ENCODE measurements at regions not wholly inside any gene's neighbourhood (a gene's known extent, or its start where the extent isn't known, plus 50 kb on each side); places are given as distances from the start of the nearest gene placed in this dataset.
"Not testable (repeated sequence)": the region's sequence is repeated elsewhere in the genome, so short reads cannot be mapped to it uniquely, and the experiment has no call there.

GRCh38 chr2:180707175-180707883 lies 273.1 kb upstream of the UBE2E3 start:
- DNase-seq (no peak), ATAC-seq (no peak)

DNA sequence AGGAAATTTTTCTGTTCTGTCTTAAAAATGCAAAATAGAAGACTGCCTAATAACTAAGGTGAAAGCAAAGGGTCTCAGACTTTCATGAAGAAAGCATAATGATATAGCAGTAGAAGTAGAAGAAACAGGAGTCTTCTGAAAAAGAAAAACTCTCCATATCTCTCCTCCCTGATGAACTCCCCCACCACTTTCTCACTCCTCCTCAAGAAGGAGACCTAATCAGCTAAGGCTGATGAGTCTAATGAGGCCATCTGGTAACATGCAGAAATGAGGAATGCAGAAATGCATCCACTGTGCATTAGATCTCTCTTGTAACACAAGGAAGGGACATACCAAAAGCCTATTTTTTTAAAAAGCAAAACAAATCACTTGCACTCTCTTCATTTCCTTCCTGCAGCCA lies 273.7 kb upstream of the UBE2E3 start:
- ATAC-seq: no peak
- intact Hi-C loops (cut with micrococcal nuclease): no loop called here
- no peak for DNase-seq

More at GRCh38 chr2:180707175-180707883, 273.1 kb upstream of the UBE2E3 start:
- intact Hi-C loops (cut with micrococcal nuclease): no loop called here

DNA sequence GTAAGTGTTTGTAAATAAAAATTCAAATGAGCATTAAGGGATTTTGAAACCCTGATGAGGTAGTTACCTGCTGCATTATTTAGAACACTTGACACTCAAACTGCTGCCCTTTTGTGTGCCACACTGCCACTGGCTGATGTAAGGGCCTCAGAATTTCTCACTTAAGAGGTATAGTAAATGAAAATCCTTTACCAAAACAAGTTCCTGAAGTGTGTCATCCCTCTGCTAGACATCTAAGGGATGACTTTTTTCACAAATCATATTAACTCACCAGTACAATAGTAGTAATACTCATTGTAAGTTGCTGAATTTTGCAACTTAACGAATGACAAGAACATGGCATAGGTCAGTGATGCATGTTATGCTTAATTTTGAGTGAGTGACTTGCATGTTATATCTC lies 274.9 kb upstream of the UBE2E3 start:
- intact Hi-C loops (cut with micrococcal nuclease): no loop called here
- DNase-seq (no peak), ATAC-seq (no peak)

GRCh38 chr2:180705122-180705521 lies 275.3 kb upstream of the UBE2E3 start:
- no peak for DNase-seq
- intact Hi-C loops (cut with micrococcal nuclease): no loop called here
- ATAC-seq: no peak

DNA sequence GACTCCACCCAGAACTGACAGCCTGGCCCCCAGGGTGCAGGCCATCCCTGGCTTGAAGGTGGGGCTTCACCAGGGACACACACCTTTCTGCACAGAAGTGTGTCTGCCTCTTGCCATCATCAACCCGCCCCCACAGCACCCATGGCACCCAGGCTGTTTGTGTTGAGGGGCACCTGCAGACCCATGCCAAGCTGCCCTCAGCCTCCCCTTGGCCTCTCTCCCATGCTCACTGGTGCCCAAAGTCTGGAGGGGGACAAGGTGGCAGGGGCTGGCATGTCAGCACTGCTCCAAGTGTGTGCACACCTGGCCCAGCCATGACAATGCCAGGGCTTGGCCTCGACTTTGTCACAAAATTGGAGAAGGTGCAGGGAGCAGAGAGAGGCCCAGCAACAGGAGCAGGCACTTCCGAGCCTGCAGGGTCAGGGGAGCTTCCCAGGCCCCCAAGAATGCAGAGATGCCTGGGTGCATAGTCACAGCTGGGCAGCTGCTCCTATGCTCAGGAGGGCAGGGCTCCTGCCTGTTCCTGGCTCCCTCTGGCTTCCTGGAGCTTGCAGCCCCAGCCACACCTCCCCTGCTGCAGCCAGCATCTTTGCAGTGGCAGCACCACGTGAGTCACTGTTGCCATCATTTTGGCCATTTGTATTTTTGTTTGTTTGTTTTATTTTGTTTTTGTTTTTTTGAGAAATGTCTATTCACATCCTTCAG lies 280.6 kb upstream of the UBE2E3 start:
- intact Hi-C loops (cut with micrococcal nuclease): no loop called here
- DNase-seq (no peak), ATAC-seq (no peak)

DNA sequence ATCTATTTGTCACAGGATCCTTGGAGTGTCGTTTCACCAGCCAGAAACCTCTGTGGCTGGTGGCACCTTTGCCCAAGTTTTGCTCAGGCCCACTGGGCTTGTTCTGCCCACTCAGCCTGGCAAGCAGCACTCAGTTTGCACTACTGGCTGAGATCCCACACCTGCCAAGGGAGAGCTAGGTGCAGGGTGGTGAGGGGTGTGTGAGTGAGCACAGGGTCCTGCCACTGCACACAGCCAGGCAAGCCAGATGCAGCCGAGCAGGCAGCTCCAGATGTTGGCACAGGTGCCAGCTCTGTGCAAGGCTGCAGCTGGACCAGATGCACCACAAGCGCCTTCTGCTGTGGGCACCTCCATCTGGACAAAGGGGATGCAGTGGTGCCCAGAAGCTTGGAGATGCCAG lies 281.7 kb upstream of the UBE2E3 start:
- DNase-seq: no peak
- intact Hi-C loops (cut with micrococcal nuclease): no loop called here
- no peak for ATAC-seq

DNA sequence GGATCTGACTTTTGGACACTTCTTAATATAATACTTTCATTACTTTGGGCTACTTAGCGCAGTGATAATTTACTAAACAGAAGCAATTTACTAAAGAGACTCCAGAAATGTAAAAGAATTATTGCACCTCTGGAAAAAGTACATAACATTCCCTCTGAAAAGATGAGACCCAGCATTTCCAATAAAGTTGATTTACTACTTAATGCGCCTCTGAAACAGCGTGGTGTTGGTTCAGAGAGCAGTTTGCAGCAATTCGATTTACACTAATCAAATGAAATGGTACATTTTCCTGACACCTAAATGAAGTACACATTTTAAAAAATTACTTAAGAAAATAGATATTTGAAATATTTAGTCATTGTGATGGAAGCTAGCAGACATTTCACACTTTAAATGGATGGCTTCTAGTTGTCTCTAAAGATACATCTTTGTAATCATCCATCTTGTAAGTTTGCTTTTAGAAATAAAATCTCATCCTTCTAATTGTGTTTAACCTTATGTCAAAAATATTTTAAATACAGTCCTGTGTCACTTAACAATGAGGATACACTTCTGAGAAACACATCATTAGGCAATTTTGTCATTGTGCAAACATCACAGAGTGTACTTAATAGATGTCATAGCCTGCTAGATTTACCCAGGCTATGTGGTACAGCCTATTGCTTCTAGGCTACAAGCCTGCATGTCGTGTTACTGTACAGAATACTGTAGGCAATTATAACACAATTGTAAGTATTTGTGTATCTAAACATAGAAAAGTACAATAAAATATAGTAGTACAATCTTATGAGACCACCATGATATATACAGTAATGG lies 284.6 kb upstream of the UBE2E3 start:
- intact Hi-C loops (cut with micrococcal nuclease): no loop called here
- ATAC-seq: no peak
- DNase-seq: no peak

DNA sequence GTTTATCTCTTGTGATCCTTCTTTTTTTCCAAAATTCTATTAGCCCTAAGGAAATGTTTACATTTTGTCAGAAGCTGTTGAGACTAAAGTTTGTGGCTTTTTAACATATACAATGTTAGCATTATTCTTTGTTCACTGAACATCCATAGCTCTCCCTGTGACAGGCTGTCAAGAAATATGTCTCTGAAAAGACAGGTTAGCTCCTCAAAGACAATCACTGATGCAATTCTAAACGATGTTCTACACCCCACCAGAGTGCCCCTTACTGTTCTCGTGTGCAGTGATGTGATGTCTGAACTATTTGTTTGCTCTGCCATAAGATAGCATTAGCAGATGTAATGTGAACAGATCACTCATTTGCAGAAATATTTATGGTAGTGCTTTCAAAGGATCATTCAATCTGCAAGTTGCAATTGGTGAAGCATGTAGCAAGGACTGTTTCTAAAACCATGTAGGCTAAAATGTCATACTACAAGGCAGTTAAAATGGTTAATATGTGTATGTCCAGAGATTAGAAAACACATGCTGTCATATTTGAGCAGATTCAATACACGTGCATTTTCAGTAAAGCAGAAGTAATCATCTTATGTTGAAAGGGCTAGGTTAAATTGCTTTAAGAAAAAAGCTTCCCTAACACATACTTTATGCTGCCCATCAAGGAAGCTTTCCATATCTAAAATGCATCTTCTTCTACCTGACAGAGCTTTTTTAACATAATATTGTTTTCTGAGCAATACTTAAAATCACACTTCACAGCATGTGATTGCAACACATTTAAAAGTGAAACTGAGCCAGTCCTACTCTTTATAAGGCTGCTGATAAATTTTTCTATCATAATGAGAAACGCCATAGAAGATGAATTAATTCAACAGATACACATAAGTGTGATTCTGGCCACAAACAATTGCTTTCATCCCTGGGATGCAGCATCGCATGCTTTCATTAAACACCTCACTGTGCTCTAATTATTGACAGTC lies 285.7 kb upstream of the UBE2E3 start:
- intact Hi-C loops (cut with micrococcal nuclease): no loop called here
- no peak for DNase-seq
- ATAC-seq: no peak

DNA sequence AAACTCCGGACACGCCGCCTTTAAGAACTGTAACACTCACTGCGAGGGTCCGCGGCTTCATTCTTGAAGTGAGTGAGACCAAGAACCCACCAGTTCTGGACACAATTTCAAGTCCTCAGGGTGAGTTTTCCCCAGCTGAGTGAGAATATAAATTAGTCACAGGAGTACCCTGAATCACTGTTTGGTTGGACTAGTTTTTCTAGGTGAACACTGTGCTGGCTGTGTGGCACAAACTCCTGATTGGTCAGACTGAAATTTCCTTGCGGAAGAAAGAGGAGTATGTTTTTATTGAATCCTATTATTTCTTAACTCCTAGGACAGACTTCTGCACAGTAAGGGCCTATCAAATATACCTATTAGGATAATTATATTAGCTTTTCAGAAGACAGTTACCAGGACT lies 288.1 kb upstream of the UBE2E3 start:
- intact Hi-C loops (cut with micrococcal nuclease): no loop called here
- no peak for DNase-seq

GRCh38 chr2:180691855-180692223 lies 288.6 kb upstream of the UBE2E3 start:
- DNase-seq; intact Hi-C loops (cut with micrococcal nuclease); ATAC-seq: not testable (repeated sequence)

More for the DNA sequence above, 288.1 kb upstream of the UBE2E3 start:
- ATAC-seq: no peak

DNA sequence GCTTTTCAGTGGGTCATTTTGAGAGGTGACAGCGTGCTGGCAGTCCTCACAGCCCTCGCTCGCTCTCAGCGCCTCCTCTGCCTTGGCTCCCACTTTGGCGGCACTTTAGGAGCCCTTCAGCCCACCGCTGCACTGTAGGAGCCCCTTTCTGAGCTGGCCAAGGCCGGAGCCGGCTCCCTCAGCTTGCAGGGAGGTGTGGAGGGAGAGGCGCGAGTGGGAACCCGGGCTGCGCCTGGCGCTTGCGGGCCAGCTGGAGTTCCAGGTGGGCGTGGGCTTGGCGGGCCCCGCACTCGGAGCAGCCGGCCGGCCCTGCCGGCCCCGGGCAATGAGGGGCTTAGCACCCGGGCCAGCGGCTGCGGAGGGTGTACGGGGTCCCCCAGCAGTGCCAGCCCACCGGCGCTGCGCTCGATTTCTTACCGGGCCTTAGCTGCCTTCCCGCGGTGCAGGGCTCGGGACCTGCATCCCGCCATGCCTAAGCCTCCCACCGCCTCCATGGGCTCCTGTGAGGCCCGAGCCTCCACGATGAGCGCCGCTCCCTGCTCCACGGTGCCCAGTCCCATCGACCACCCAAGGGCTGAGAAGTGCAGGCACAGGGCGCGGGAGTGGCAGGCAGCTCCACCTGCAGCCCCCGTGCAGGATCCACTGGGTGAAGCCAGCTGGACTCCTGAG lies 289.1 kb upstream of the UBE2E3 start:
- DNase-seq; ATAC-seq; intact Hi-C loops (cut with micrococcal nuclease): not testable (repeated sequence)

DNA sequence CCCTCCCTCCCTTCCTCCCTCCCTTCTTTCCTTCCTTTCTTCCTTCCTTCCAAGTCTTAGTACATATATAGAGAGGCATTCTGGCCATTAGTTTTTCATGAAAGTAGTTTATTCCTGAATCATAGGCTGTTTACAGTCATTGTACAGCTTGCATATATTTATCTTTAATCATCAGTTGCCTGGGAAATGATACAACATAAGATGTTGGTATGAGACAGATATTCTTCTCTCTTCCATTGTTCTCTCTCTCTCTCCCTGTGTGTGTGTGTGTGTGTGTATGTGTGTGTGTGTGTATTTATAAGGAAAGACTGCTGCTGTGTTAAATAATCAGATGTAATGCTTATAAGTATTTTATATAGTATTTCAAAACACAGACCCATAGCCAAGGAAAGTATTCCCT lies 289.8 kb upstream of the UBE2E3 start:
- intact Hi-C loops (cut with micrococcal nuclease): no loop called here
- no peak for DNase-seq

GRCh38 chr2:180682871-180683270 lies 297.5 kb upstream of the UBE2E3 start:
- intact Hi-C loops (cut with micrococcal nuclease): no loop called here
- DNase-seq (no peak), ATAC-seq (no peak)

More for the DNA sequence above, 289.8 kb upstream of the UBE2E3 start:
- ATAC-seq: no peak

DNA sequence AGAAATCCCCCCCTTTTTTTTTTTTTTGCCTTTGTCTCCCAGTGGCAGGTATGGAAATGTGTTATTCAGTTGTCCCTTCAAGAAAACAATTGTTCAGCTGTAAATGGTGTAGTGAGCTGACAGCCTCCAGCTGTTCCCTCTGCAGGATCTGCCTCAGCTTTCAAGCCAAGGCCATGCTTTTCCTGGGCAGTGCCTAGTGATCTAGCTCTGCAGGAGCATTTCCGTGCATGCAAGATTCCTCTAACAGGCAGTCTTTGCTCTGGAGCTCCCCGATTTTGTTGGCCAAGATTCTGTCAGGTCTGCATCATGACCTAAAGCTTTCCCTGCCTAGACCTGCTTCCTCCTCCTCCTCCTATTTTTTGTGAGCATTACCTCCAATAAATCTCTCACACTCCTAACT lies 300.7 kb upstream of the UBE2E3 start:
- ATAC-seq (no peak), DNase-seq (no peak)
- intact Hi-C loops (cut with micrococcal nuclease): no loop called here

- intact Hi-C loops (cut with micrococcal nuclease): no loop called here
- no peak for ATAC-seq
- no peak for DNase-seq
Measured at GRCh38 chr2:180678625-180678972, 301.8 kb upstream of the UBE2E3 start.

GRCh38 chr2:180677930-180678624 lies 302.3 kb upstream of the UBE2E3 start:
- DNase-seq (no peak), ATAC-seq (no peak)
- intact Hi-C loops (cut with micrococcal nuclease): no loop called here

DNA sequence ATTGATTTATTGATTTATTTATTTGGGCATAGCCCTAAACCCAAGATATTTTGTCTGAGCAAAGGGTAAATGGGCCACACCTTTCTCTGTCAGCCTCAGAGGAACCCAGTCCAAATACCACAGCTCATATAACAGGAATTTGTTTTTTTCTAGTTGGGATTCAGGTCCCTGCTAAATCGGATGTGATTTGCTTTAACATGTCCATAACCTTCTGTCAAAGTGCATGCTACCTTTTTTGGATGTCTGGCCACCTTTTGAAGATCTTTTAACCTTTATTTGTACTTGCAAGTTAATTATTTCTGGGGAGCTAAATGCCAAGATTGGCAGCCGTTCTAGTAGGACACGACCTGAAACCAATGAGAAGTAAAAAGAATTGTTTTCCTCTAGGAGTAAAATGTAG lies 303.2 kb upstream of the UBE2E3 start:
- DNase-seq (no peak), ATAC-seq (no peak)
- intact Hi-C loops (cut with micrococcal nuclease): no loop called here

DNA sequence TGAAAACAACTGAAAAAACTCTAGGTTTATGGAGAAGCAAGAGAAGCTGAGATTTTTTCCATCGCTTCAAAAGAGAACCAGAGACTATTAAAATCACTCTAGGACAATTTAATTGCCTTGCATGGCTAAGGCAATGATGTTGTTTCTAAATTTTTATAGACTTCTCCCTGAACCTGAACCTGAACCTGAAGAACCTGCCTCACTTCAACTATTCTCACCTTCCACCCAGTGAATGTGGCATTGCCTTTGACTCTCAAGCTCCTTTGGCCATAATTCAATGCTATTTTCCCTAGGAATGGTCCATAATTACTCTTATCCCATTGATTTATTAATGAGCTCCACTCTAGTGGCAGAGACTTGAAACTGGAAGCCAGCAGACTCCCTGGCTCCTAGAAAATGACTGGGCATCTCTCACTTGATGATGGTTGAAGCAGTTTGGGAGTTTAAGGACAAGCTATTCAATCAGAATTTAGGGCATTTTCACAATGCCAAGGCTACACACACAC lies 303.8 kb upstream of the UBE2E3 start:
- DNase-seq (no peak), ATAC-seq (no peak)
- intact Hi-C loops (cut with micrococcal nuclease): no loop called here
